8988T (cell line): ENCODE measurements at regions not wholly inside any gene's neighbourhood (a gene's known extent, or its start where the extent isn't known, plus 50 kb on each side); places are given as distances from the start of the nearest gene placed in this dataset.
"Not testable (repeated sequence)": the region's sequence is repeated elsewhere in the genome, so short reads cannot be mapped to it uniquely, and the experiment has no call there.

Experiments
- DNase-seq: peaks from one replicate; pipeline ENCODE4 v3.0.0; 2011

- no peak for DNase-seq
Measured at GRCh38 chr17:14452856-14453255, 152.0 kb downstream of the HS3ST3B1 start.

- DNase-seq, result no peak
Measured at GRCh38 chr17:14451729-14452191, 150.9 kb downstream of the HS3ST3B1 start.

- no peak for DNase-seq
Measured at GRCh38 chr17:14448818-14449217, 147.9 kb downstream of the HS3ST3B1 start.

- no peak for DNase-seq
Measured at GRCh38 chr17:14446825-14447224, 145.9 kb downstream of the HS3ST3B1 start.

GRCh38 chr17:14444915-14445314 lies 144.0 kb downstream of the HS3ST3B1 start:
- DNase-seq, result no peak

- no peak for DNase-seq
Measured at GRCh38 chr17:14442798-14443528, 142.1 kb downstream of the HS3ST3B1 start.

- DNase-seq, result no peak
Measured at GRCh38 chr17:14437176-14437575, 136.3 kb downstream of the HS3ST3B1 start.

- no peak for DNase-seq
Measured at GRCh38 chr17:14436266-14436665, 135.4 kb downstream of the HS3ST3B1 start.

- DNase-seq, result no peak
Measured at GRCh38 chr17:14434506-14434905, 133.6 kb downstream of the HS3ST3B1 start.

GRCh38 chr17:14432079-14432478 lies 131.2 kb downstream of the HS3ST3B1 start:
- DNase-seq, result no peak

GRCh38 chr17:14429084-14429483 lies 128.2 kb downstream of the HS3ST3B1 start:
- DNase-seq, result no peak

- DNase-seq, result no peak
Measured at GRCh38 chr17:14428648-14429029, 127.8 kb downstream of the HS3ST3B1 start.

- no peak for DNase-seq
Measured at GRCh38 chr17:14427900-14428647, 127.2 kb downstream of the HS3ST3B1 start.

GRCh38 chr17:14423156-14423555 lies 122.3 kb downstream of the HS3ST3B1 start:
- not testable (repeated sequence) for DNase-seq

GRCh38 chr17:14417336-14417735 lies 116.5 kb downstream of the HS3ST3B1 start:
- DNase-seq, result no peak

GRCh38 chr17:14409292-14409691 lies 108.4 kb downstream of the HS3ST3B1 start:
- DNase-seq, result no peak

- no peak for DNase-seq
Measured at GRCh38 chr17:14407541-14407940, 106.7 kb downstream of the HS3ST3B1 start.

GRCh38 chr17:14405189-14405588 lies 104.3 kb downstream of the HS3ST3B1 start:
- DNase-seq, result no peak
